ENCODE measurements at regions not wholly inside any gene's neighbourhood (a gene's known extent, or its start where the extent isn't known, plus 50 kb on each side); places are given as distances from the start of the nearest gene placed in this dataset.

- TF ChIP-seq CTCF (IDR thresholded peaks at IDR 0.05; ENCODE audit: insufficient read depth, low read depth, low read length) = no peak
- Histone ChIP-seq H3K36me3 (ENCODE audit: control insufficient read depth, insufficient read depth, low read length) (no peaks in the 10 kb centered on the region), H3K4me3 (ENCODE audit: low read depth, low read length) (no peak overlapping the region), H3K27me3 (ENCODE audit: control insufficient read depth, insufficient read depth, low read length) (no peaks in the 10 kb centered on the region)
- POLR2A ChIA-PET = no interaction called here
- DNase-seq (ENCODE audit: low read depth) = no peak
- CTCF ChIA-PET = no interaction called here
Measured at GRCh38 chr4:59646082-59646481, 1554.0 kb upstream of the ADGRL3 start.

GRCh38 chr4:59647011-59647410 is 1553.1 kb upstream of the ADGRL3 start:
- DNase-seq (ENCODE audit: low read depth) = no peak
- TF ChIP-seq CTCF (IDR thresholded peaks at IDR 0.05; ENCODE audit: insufficient read depth, low read depth, low read length) = no peak
- ChIA-PET POLR2A (no interaction called here), CTCF (no interaction called here)
- Histone ChIP-seq H3K27me3 (ENCODE audit: control insufficient read depth, insufficient read depth, low read length) (no peaks in the 10 kb centered on the region), H3K4me3 (ENCODE audit: low read depth, low read length) (no peak overlapping the region), H3K36me3 (ENCODE audit: control insufficient read depth, insufficient read depth, low read length) (no peaks in the 10 kb centered on the region)

- Histone ChIP-seq H3K4me3 (ENCODE audit: low read depth, low read length) (no peak overlapping the region), H3K36me3 (ENCODE audit: control insufficient read depth, insufficient read depth, low read length) (no peaks in the 10 kb centered on the region), H3K27me3 (ENCODE audit: control insufficient read depth, insufficient read depth, low read length) (no peaks in the 10 kb centered on the region)
- TF ChIP-seq CTCF (IDR thresholded peaks at IDR 0.05; ENCODE audit: insufficient read depth, low read depth, low read length) = no peak
- POLR2A ChIA-PET = no interaction called here
- DNase-seq (ENCODE audit: low read depth) = no peak
- CTCF ChIA-PET = no interaction called here
Measured at GRCh38 chr4:59647500-59647899, 1552.6 kb upstream of the ADGRL3 start.

- ChIA-PET POLR2A (no interaction called here), CTCF (no interaction called here)
- no peak for DNase-seq (ENCODE audit: low read depth)
- no peaks in the 10 kb centered on the region for H3K36me3 ChIP-seq (ENCODE audit: control insufficient read depth, insufficient read depth, low read length)
- TF ChIP-seq CTCF (IDR thresholded peaks at IDR 0.05; ENCODE audit: insufficient read depth, low read depth, low read length) = no peak
- no peak overlapping the region for H3K4me3 ChIP-seq (ENCODE audit: low read depth, low read length)
- no peaks in the 10 kb centered on the region for H3K27me3 ChIP-seq (ENCODE audit: control insufficient read depth, insufficient read depth, low read length)
Measured at GRCh38 chr4:59650861-59651260, 1549.3 kb upstream of the ADGRL3 start.

GRCh38 chr4:59655996-59656395 is 1544.1 kb upstream of the ADGRL3 start:
- POLR2A ChIA-PET = no interaction called here
- no peak for DNase-seq (ENCODE audit: low read depth)

More at GRCh38 chr4:59655996-59656395, 1544.1 kb upstream of the ADGRL3 start:
- CTCF ChIA-PET = no interaction called here
- Histone ChIP-seq H3K27me3 (ENCODE audit: control insufficient read depth, insufficient read depth, low read length) (no peaks in the 10 kb centered on the region), H3K36me3 (ENCODE audit: control insufficient read depth, insufficient read depth, low read length) (no peaks in the 10 kb centered on the region), H3K4me3 (ENCODE audit: low read depth, low read length) (no peak overlapping the region)
- TF ChIP-seq CTCF (IDR thresholded peaks at IDR 0.05; ENCODE audit: insufficient read depth, low read depth, low read length) = no peak
